WTC11 (cell line): ENCODE measurements at regions not wholly inside any gene's neighbourhood (a gene's known extent, or its start where the extent isn't known, plus 50 kb on each side); places are given as distances from the start of the nearest gene placed in this dataset.

Experiments
- ATAC-seq: fragments of 200-7000 bp; cut with Tn5 transposase; 2 replicates; pipeline ENCODE4 v1.10.0; 2021; ENCODE audit warnings: mild to moderate bottlenecking, moderate library complexity
- CTCF ChIA-PET: fragments of 300-600 bp; sonication (Branson Sonifier 250); formaldehyde crosslinking; loops from one replicate; lab custom pipeline; 2021; ENCODE audit warnings: antibody characterized with exemption; lab: Charles Lee
- POLR2A ChIA-PET: fragments of 350-600 bp; sonication (Branson Sonifier 250); formaldehyde crosslinking; loops from one replicate; lab custom pipeline; 2021; ENCODE audit warnings: antibody characterized with exemption; lab: Charles Lee
- DNase-seq: peaks from one replicate; pipeline ENCODE4 v3.0.0; 2021; ENCODE audit warnings: low spot score
- H3K27ac Mint-ChIP-seq: 2 replicates; pipeline ENCODE4 v1.8.0; 2021; ENCODE audit warnings: mixed read lengths
- H3K27me3 Mint-ChIP-seq: 2 replicates; pipeline ENCODE4 v1.8.0; 2021; ENCODE audit warnings: low read depth, mild to moderate bottlenecking, moderate library complexity, mixed read lengths
- H3K36me3 Mint-ChIP-seq: 2 replicates; pipeline ENCODE4 v1.8.0; 2021; ENCODE audit warnings: mixed read lengths
- H3K4me1 Mint-ChIP-seq: 2 replicates; pipeline ENCODE4 v1.8.0; 2022; ENCODE audit warnings: mixed read lengths
- H3K4me3 Mint-ChIP-seq: 2 replicates; pipeline ENCODE4 v1.8.0; 2021; ENCODE audit warnings: mild to moderate bottlenecking, moderate library complexity, mixed read lengths
- H3K9me3 Mint-ChIP-seq: 2 replicates; pipeline ENCODE4 v1.8.0; 2021; ENCODE audit warnings: mixed read lengths
- AR ChIP-seq: fragments of 250-450 bp; sonication (Bioruptor Pico); IDR thresholded peaks from 2 replicates; pipeline ENCODE4 v1.9.0; 2021; ENCODE audit warnings: mild to moderate bottlenecking
- CREB1 ChIP-seq: sonication (generic); formaldehyde crosslinking; IDR thresholded peaks from 2 replicates; pipeline ENCODE4 v1.8.0; 2023; ENCODE audit warnings: mild to moderate bottlenecking, missing genetic modification reagents
- E2F4 ChIP-seq: sonication (generic); formaldehyde crosslinking; IDR thresholded peaks from 2 replicates; pipeline ENCODE4 v1.8.1; 2022; ENCODE audit warnings: low read depth, mild to moderate bottlenecking, moderate library complexity, missing genetic modification reagents, borderline replicate concordance
- EMX1 ChIP-seq: fragments of 250-450 bp; sonication (Bioruptor Pico); IDR thresholded peaks from 2 replicates; pipeline ENCODE4 v1.8.0; 2021; ENCODE audit warnings: mild to moderate bottlenecking
- FOXP4 ChIP-seq: sonication (generic); formaldehyde crosslinking; IDR thresholded peaks from 2 replicates; pipeline ENCODE4 v1.8.0; 2022; ENCODE audit warnings: mild to moderate bottlenecking, missing genetic modification reagents
- HMGXB4 ChIP-seq: sonication (generic); formaldehyde crosslinking; IDR thresholded peaks from 2 replicates; pipeline ENCODE4 v1.8.1; 2023; ENCODE audit warnings: mild to moderate bottlenecking, moderate library complexity, missing genetic modification reagents
- JUN ChIP-seq: sonication (generic); formaldehyde crosslinking; IDR thresholded peaks from 2 replicates; pipeline ENCODE4 v1.8.0; 2023; ENCODE audit warnings: mild to moderate bottlenecking, missing genetic modification reagents
- KAT7 ChIP-seq: sonication (generic); formaldehyde crosslinking; IDR thresholded peaks from 2 replicates; pipeline ENCODE4 v1.8.1; 2023; ENCODE audit warnings: missing genetic modification reagents, mild to moderate bottlenecking, borderline replicate concordance
- MYBL2 ChIP-seq: sonication (generic); formaldehyde crosslinking; IDR thresholded peaks from 2 replicates; pipeline ENCODE4 v1.8.1; 2023; ENCODE audit warnings: mild to moderate bottlenecking, moderate library complexity, missing genetic modification reagents
- NR2C2 ChIP-seq: sonication (generic); formaldehyde crosslinking; IDR thresholded peaks from 2 replicates; pipeline ENCODE4 v1.8.0; 2022; ENCODE audit warnings: mild to moderate bottlenecking, missing genetic modification reagents
- OVOL2 ChIP-seq: fragments of 250-450 bp; sonication (Bioruptor Pico); IDR thresholded peaks from 2 replicates; pipeline ENCODE4 v1.9.0; 2021; ENCODE audit warnings: mild to moderate bottlenecking, borderline replicate concordance
- PREB ChIP-seq: sonication (generic); formaldehyde crosslinking; IDR thresholded peaks from 2 replicates; pipeline ENCODE4 v1.8.1; 2022; ENCODE audit warnings: mild to moderate bottlenecking, missing genetic modification reagents, moderate library complexity, borderline replicate concordance
- RELA ChIP-seq: sonication (generic); formaldehyde crosslinking; IDR thresholded peaks from 2 replicates; pipeline ENCODE4 v1.8.1; 2022; ENCODE audit warnings: missing genetic modification reagents, mild to moderate bottlenecking, borderline replicate concordance
- SMAD4 ChIP-seq: sonication (generic); formaldehyde crosslinking; IDR thresholded peaks from 2 replicates; pipeline ENCODE4 v1.8.0; 2022; ENCODE audit warnings: mild to moderate bottlenecking, missing genetic modification reagents
- SOX15 ChIP-seq: fragments of 250-450 bp; sonication (Bioruptor Pico); IDR thresholded peaks from 2 replicates; pipeline ENCODE4 v1.9.0; 2021; ENCODE audit warnings: mild to moderate bottlenecking
- ZBTB43 ChIP-seq: sonication (generic); formaldehyde crosslinking; IDR thresholded peaks from 2 replicates; pipeline ENCODE4 v1.8.1; 2023; ENCODE audit warnings: mild to moderate bottlenecking, missing genetic modification reagents
- ZNF219 ChIP-seq: sonication (generic); formaldehyde crosslinking; IDR thresholded peaks from 2 replicates; pipeline ENCODE4 v1.8.0; 2023; ENCODE audit warnings: missing genetic modification reagents, mild to moderate bottlenecking, borderline replicate concordance
- ZNF263 ChIP-seq: sonication (generic); formaldehyde crosslinking; IDR thresholded peaks from 2 replicates; pipeline ENCODE4 v1.8.1; 2022; ENCODE audit warnings: low read depth, mild to moderate bottlenecking, moderate library complexity, missing genetic modification reagents

GRCh38 chr6:56749632-56750151 is 107.0 kb upstream of the DST start:
- ATAC-seq, result no peak
- no peak overlapping the region for H3K4me3 Mint-ChIP-seq
- CTCF ChIA-PET, result interaction anchor here (0.6 to 1.5 kb wide), 2 partner anchors 9 to 40 kb away, joined by 3 to 4 read pairs; no protein-coding TSS in a partner anchor
- no peaks in the 10 kb centered on the region for H3K9me3 Mint-ChIP-seq
- H3K4me1 Mint-ChIP-seq, result peaks cover 75% of the 10 kb centered on the region
- H3K36me3 Mint-ChIP-seq, result no peaks in the 10 kb centered on the region
- no peaks in the 10 kb centered on the region for H3K27me3 Mint-ChIP-seq
- no peak for TF ChIP-seq OVOL2 (CRISPR knock-in tag)
- no peak for TF ChIP-seq SMAD4 (CRISPR knock-in tag)
- TF ChIP-seq ZNF219 (CRISPR knock-in tag), result no peak
- no peak for TF ChIP-seq E2F4 (CRISPR knock-in tag)
- no peak for TF ChIP-seq SOX15
- no peak for TF ChIP-seq NR2C2 (CRISPR knock-in tag)
- TF ChIP-seq MYBL2 (CRISPR knock-in tag), result no peak
- TF ChIP-seq RELA (CRISPR knock-in tag), result no peak
- no peak for TF ChIP-seq AR
- TF ChIP-seq CREB1, result no peak
- TF ChIP-seq EMX1 (CRISPR knock-in tag), result no peak
- TF ChIP-seq KAT7 (CRISPR knock-in tag), result no peak
- no peak for TF ChIP-seq JUN (CRISPR knock-in tag)
- TF ChIP-seq HMGXB4 (CRISPR knock-in tag), result no peak
- no peak for TF ChIP-seq FOXP4 (CRISPR knock-in tag)
- no peak for TF ChIP-seq PREB (CRISPR knock-in tag)
- no peak for TF ChIP-seq ZNF263 (CRISPR knock-in tag)
- no peak for TF ChIP-seq ZBTB43 (CRISPR knock-in tag)
- TF ChIP-seq, all 79 proteins: peak for 0
- H3K27ac Mint-ChIP-seq, result peak overlapping the region; percentile 77
- POLR2A ChIA-PET, result interaction anchor here (0.7 kb wide), 1 partner anchor 48 kb away, joined by 3 read pairs; no protein-coding TSS in a partner anchor
- no peak for DNase-seq
